VCaP (cell line): ENCODE measurements at regions not wholly inside any gene's neighbourhood (a gene's known extent, or its start where the extent isn't known, plus 50 kb on each side); places are given as distances from the start of the nearest gene placed in this dataset.

Experiments
- H3K27ac ChIP-seq: fragments of 450-650 bp; 2 replicates; pipeline ENCODE4 v1.5.1; 2017
- TF ChIP-seq, protein P1 (sequence below): fragments of 450-650 bp; conservative IDR thresholded peaks from 2 replicates; pipeline ENCODE4 v1.5.1; 2017; ENCODE audit warnings: mild to moderate bottlenecking, moderate library complexity

DNA sequence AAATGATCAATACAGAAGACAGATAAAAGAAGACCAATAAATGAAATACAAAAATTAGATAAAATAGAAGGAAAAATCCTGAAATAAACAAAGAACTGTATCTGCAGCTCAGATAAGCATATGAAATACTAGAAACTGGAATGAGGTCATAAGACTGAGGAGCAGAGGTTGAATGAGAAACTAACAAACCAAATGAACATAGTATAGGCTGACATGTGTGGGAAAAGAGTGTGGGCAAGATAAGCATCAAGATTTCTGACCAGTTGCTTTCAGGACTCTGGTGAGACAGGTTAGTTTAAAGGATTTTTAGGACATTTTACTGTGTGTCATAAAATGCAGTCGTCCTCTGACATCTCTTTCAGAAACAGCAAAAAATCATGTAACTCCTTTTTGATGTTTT lies 2073.2 kb upstream of the TENM3 start:
- TF ChIP-seq, protein P1, sequence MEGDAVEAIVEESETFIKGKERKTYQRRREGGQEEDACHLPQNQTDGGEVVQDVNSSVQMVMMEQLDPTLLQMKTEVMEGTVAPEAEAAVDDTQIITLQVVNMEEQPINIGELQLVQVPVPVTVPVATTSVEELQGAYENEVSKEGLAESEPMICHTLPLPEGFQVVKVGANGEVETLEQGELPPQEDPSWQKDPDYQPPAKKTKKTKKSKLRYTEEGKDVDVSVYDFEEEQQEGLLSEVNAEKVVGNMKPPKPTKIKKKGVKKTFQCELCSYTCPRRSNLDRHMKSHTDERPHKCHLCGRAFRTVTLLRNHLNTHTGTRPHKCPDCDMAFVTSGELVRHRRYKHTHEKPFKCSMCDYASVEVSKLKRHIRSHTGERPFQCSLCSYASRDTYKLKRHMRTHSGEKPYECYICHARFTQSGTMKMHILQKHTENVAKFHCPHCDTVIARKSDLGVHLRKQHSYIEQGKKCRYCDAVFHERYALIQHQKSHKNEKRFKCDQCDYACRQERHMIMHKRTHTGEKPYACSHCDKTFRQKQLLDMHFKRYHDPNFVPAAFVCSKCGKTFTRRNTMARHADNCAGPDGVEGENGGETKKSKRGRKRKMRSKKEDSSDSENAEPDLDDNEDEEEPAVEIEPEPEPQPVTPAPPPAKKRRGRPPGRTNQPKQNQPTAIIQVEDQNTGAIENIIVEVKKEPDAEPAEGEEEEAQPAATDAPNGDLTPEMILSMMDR: no peak
- H3K27ac ChIP-seq: no peak overlapping the region

DNA sequence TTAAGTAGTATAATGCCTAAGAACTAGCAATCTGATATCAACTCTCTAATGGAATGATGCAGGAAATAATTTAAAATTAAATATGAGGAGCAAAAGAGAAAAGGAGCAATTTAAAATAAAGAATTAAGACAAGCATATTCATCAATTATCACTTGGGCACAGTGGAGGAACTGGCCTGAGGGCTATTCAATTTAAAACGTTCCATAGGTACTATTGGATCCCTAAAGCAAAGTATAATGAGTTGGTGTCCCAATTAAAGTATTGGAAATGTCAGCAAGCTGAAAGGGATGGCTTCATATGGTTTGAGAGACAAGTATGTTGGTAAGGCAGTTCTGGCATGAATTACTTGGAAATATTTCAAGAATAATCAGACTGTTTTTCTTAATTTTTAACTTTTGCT lies 2064.1 kb upstream of the TENM3 start:
- TF ChIP-seq, protein P1: no peak
- H3K27ac ChIP-seq: no peak overlapping the region

DNA sequence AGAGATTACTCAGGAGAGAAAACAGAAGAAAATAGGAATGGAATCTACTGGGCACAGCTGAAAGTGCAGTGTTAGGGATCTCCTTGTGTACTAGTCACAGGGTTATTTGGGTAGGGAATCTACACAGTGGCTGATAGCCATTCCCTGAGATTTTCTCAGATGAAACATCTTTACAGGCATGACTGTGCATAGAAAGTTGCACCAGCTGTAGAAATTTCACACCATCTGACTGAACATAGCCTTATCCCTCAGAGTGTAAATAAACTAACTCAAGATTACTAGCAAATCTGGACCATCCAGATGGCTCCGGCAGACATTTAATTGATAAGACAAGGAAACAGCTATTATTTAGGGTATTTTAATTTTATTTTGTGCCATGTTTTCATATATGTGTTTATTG lies 2053.5 kb upstream of the TENM3 start:
- no peak overlapping the region for H3K27ac ChIP-seq
- TF ChIP-seq, protein P1: no peak

DNA sequence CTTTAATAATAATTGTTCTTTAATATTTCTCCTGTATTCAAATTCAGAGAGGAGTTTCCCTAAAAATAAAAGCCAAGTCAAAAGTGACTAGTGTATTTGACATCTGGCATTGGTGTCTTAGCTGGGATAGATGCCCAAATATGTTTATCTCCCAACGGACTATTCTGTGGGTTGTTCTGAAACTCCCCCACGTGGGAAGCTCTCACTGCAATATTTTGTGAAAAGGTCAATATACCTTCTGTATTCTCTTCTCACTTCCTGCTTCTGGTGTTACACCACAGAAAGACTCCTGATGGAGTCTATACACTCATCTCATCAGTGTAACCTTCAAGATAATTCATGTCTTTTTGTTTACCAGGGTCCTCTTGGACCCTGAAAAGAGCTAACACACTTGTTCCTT lies 2052.8 kb upstream of the TENM3 start:
- no peak overlapping the region for H3K27ac ChIP-seq
- TF ChIP-seq, protein P1: no peak

- TF ChIP-seq, protein P1: no peak
- no peak overlapping the region for H3K27ac ChIP-seq
Measured at GRCh38 chr4:180197471-180197870, 2045.7 kb upstream of the TENM3 start.

DNA sequence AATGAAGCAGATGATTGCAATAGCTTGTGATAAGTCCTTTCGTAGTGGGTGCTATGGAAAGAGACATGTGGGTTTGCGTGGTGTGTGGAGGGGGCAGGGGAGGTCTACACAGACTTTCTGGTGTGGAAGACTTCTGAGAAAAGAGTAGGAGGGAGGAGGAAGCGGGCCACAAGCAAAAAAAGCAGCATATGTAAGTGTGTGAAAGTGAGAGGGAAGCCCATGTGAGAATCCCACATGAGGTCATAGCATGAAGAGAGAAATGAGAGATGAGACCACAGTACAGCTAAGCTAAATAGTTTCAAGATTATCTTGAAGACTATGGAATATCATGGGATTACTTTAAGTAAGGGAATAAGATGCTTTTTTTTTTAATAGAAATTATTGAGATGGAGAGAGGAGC lies 2039.9 kb upstream of the TENM3 start:
- no peak overlapping the region for H3K27ac ChIP-seq
- TF ChIP-seq, protein P1: no peak

DNA sequence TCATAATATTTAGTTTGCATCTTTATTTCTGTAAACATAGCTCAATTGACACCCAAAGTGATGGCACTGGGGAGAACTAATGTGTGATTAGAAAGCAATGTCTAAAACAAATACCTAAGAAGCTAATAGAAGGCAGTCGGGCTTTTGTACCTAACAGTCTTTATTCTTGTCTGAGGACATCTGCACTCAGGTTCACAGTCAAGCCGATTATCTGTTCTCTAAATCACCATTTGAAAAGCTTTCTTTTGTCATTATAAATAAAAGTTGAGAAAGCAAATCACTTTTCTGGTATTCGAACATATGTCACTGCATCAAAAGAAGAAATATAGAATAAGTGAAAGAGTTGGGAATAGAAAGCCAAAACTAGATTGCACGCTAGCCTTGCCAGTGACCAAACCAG lies 2037.9 kb upstream of the TENM3 start:
- H3K27ac ChIP-seq: no peak overlapping the region
- TF ChIP-seq, protein P1: no peak

GRCh38 chr4:180207921-180208320 lies 2035.3 kb upstream of the TENM3 start:
- H3K27ac ChIP-seq: no peak overlapping the region
- TF ChIP-seq, protein P1: no peak
